HepG2 (cell line): ENCODE measurements at regions not wholly inside any gene's neighbourhood (a gene's known extent, or its start where the extent isn't known, plus 50 kb on each side); places are given as distances from the start of the nearest gene placed in this dataset.

Experiments used
- ATAC-seq: fragments of 200-7000 bp; cut with Tn5 transposase; 3 replicates; pipeline ENCODE4 v1.9.1; 2020; ENCODE audit warnings: mild to moderate bottlenecking, moderate library complexity
- BruUV-seq: library from RNA; stranded (reverse); fragments of 400-500 nt; replicated peaks from 2 replicates; lab custom pipeline; 2021; lab: Mats Ljungman, UMichigan
- CTCF ChIA-PET: fragments of 300-600 bp; formaldehyde crosslinking; extraction: SDS; loops from one replicate; lab custom pipeline; 2021; ENCODE audit warnings: low total read pairs, inconsistent platforms, low intra/inter-chr PET ratio; lab: Yijun Ruan, JAX
- POLR2A ChIA-PET: fragments of 350-600 bp; sonication (Branson Sonifier 250); formaldehyde crosslinking; loops from one replicate; lab custom pipeline; 2020; ENCODE audit warnings: antibody characterized with exemption, inconsistent platforms; lab: Yijun Ruan, JAX
- DNase-seq: peaks from one replicate; pipeline ENCODE4 v3.0.0-alpha.2; 2015; ENCODE audit warnings: low spot score
- FAIRE-seq: peaks from 3 replicates; lab custom pipeline; 2011; peaks lifted over from hg19 to GRCh38; lab: Jason Lieb, UNC
- H2AFZ ChIP-seq: one replicate; pipeline ENCODE4 v1.6.1; 2011; ENCODE audit warnings: low read length, inconsistent platforms
- H3K27ac ChIP-seq: fragments of 300-600 bp; 3 replicates; pipeline ENCODE4 v1.8.0; 2011; ENCODE audit warnings: mixed run types, mild to moderate bottlenecking, mixed read lengths, low read length, inconsistent platforms; ENCODE audit not compliant: insufficient read depth; ENCODE audit errors: extremely low read length
- H3K27me3 ChIP-seq, 2 experiments: fragments of 200-600 bp in 1 of 2; 2 replicates in 1 of 2; 3 replicates in 1 of 2; pipeline versions ENCODE4 v1.6.0 to v1.8.0; 2011; ENCODE audit warnings: low read length in 2 of 2, mild to moderate bottlenecking in 2 of 2, moderate library complexity in 2 of 2, inconsistent platforms in 1 of 2; ENCODE audit not compliant: insufficient read depth in 2 of 2, control insufficient read depth in 1 of 2
- H3K36me3 ChIP-seq, 2 experiments: fragments of 200-600 bp in 1 of 2; replicated peaks in 1 of 2; 2 replicates in 1 of 2; 3 replicates in 1 of 2; pipeline versions ENCODE4 v1.5.1 to v1.8.0; 2011; ENCODE audit warnings: low read length in 2 of 2, inconsistent platforms in 1 of 2; ENCODE audit not compliant: insufficient read depth in 2 of 2, control insufficient read depth in 1 of 2
- H3K4me1 ChIP-seq: 2 replicates; pipeline ENCODE4 v1.5.1; 2012; ENCODE audit warnings: low read length, inconsistent platforms; ENCODE audit not compliant: insufficient read depth
- H3K4me2 ChIP-seq: 2 replicates; pipeline ENCODE4 v1.6.0; 2011; ENCODE audit warnings: low read depth, low read length, inconsistent platforms
- H3K4me3 ChIP-seq, 3 experiments: fragments of 200-600 bp in 1 of 3; sonication (generic), shearing (Covaris generic) in 1 of 3; replicated peaks in 1 of 3; 2 replicates each; pipeline ENCODE4 v1.5.1; 2011 to 2016; ENCODE audit warnings: low read length in 3 of 3, inconsistent platforms in 2 of 3, low read depth in 2 of 3, mild to moderate bottlenecking in 2 of 3, control low read depth in 1 of 3, mixed read lengths in 1 of 3; ENCODE audit not compliant: insufficient read depth in 1 of 3
- H3K79me2 ChIP-seq: one replicate; pipeline ENCODE4 v1.6.1; 2011; ENCODE audit warnings: low read length, inconsistent platforms; ENCODE audit not compliant: insufficient read depth
- H3K9ac ChIP-seq: 2 replicates; pipeline ENCODE4 v1.6.0; 2011; ENCODE audit warnings: mild to moderate bottlenecking, low read depth, low read length, inconsistent platforms; ENCODE audit not compliant: insufficient read depth
- H3K9me3 ChIP-seq: 2 replicates; pipeline ENCODE4 v1.5.1; 2012; ENCODE audit warnings: mild to moderate bottlenecking, low read length
- H4K20me1 ChIP-seq: 2 replicates; pipeline ENCODE4 v1.6.0; 2011; ENCODE audit warnings: inconsistent platforms, mild to moderate bottlenecking, low read length, moderate library complexity; ENCODE audit not compliant: insufficient read depth
- CHD2 ChIP-seq: IDR thresholded peaks from 2 replicates; pipeline ENCODE4 v1.6.1; 2011; ENCODE audit warnings: low read depth, low read length, improper control_type of control experiment
- ELF3 ChIP-seq: IDR thresholded peaks from 2 replicates; pipeline ENCODE4 v1.6.1; 2016; ENCODE audit warnings: missing genetic modification reagents, missing compliant biosample characterization
- IRX3 ChIP-seq: sonication (generic); formaldehyde crosslinking; IDR thresholded peaks from 2 replicates; pipeline ENCODE4 v1.8.1; 2023; ENCODE audit warnings: mild to moderate bottlenecking, low read depth, missing genetic modification reagents, borderline replicate concordance
- SAP130 ChIP-seq: IDR thresholded peaks from 2 replicates; pipeline ENCODE4 v1.6.1; 2016; ENCODE audit warnings: low read depth
- SIN3B ChIP-seq: fragments of 150-350 bp; IDR thresholded peaks from 2 replicates; pipeline ENCODE4 v1.6.1; 2014; ENCODE audit warnings: low read length
- SMAD1 ChIP-seq: sonication (generic); formaldehyde crosslinking; IDR thresholded peaks from 2 replicates; pipeline ENCODE4 v1.4.0; 2020; ENCODE audit warnings: missing genetic modification reagents, low read depth, mild to moderate bottlenecking, borderline replicate concordance
- SMYD3 ChIP-seq: sonication (generic); formaldehyde crosslinking; IDR thresholded peaks from 2 replicates; pipeline ENCODE4 v1.8.1; 2023; ENCODE audit warnings: mild to moderate bottlenecking, missing genetic modification reagents
- ZNF207 ChIP-seq: fragments of 450-650 bp; IDR thresholded peaks from 2 replicates; pipeline ENCODE4 v1.6.1; 2016; ENCODE audit warnings: antibody characterized with exemption, borderline replicate concordance
- ZNF678 ChIP-seq: sonication (generic); formaldehyde crosslinking; IDR thresholded peaks from 2 replicates; pipeline ENCODE4 v1.4.0; 2020; ENCODE audit warnings: mild to moderate bottlenecking, missing genetic modification reagents
- ZNF703 ChIP-seq: sonication (generic); formaldehyde crosslinking; IDR thresholded peaks from 2 replicates; pipeline ENCODE4 v1.5.1; 2020; ENCODE audit warnings: missing genetic modification reagents, mild to moderate bottlenecking, moderate library complexity, borderline replicate concordance
- WGBS: methylation state at CpG from one replicate; pipeline ENCODE4 v1.1.6; 2017; ENCODE audit warnings: low lambda C conversion rate; 5-methylcytosine and 5-hydroxymethylcytosine counted together
- in situ Hi-C: cut with HindIII; loops from 2 replicates; pipeline ENCODE4 v1.10.0; 2017; ENCODE audit warnings: low pct_unique_long_range_greater_than_20kb; ENCODE audit not compliant: extremely low pct_ligation_motif_present
- intact Hi-C: fragments of 100-400 bp; cut with micrococcal nuclease; formaldehyde crosslinking; loops from one replicate; pipeline ENCODE4 v1.10.0; 2022; ENCODE audit not compliant: unreplicated experiment
- TF ChIP-seq, protein P1 (sequence below): sonication (generic); formaldehyde crosslinking; IDR thresholded peaks from 2 replicates; pipeline ENCODE4 v1.5.1; 2020; ENCODE audit warnings: mild to moderate bottlenecking, missing genetic modification reagents, moderate library complexity
- TF ChIP-seq, protein P2 (sequence below): IDR thresholded peaks from 2 replicates; pipeline ENCODE4 v1.6.1; 2016; ENCODE audit warnings: low read depth, borderline replicate concordance
- TF ChIP-seq, protein P3 (sequence below): IDR thresholded peaks from 2 replicates; pipeline ENCODE4 v1.4.0; 2020; ENCODE audit warnings: mild to moderate bottlenecking, missing genetic modification reagents

DNA sequence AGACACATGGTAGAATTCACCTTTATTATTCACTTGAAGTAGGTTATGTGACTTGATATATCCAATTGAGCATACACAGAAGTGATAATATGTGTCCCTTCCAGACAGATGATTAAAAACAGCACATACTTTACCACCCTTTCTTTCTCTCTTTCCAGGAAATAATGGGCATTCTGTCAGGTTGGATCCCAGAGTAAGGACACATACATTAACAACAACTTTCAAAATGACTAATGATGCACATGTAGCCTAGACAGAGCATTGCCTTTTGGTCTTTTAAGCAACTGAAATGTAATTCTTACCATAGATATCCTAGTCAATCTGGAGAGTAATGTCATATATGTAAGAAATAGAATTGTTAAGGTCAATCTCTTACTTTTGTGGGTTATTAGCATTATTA lies 1748.7 kb downstream of the EFNA5 start (continued):
- TF ChIP-seq ELF3 (CRISPR knock-in tag) (no peak), ZNF678 (CRISPR knock-in tag) (no peak), IRX3 (CRISPR knock-in tag) (no peak), SAP130 (no peak), SMAD1 (CRISPR knock-in tag) (no peak), ZNF207 (no peak), SMYD3 (no peak)
- TF ChIP-seq, protein P1, sequence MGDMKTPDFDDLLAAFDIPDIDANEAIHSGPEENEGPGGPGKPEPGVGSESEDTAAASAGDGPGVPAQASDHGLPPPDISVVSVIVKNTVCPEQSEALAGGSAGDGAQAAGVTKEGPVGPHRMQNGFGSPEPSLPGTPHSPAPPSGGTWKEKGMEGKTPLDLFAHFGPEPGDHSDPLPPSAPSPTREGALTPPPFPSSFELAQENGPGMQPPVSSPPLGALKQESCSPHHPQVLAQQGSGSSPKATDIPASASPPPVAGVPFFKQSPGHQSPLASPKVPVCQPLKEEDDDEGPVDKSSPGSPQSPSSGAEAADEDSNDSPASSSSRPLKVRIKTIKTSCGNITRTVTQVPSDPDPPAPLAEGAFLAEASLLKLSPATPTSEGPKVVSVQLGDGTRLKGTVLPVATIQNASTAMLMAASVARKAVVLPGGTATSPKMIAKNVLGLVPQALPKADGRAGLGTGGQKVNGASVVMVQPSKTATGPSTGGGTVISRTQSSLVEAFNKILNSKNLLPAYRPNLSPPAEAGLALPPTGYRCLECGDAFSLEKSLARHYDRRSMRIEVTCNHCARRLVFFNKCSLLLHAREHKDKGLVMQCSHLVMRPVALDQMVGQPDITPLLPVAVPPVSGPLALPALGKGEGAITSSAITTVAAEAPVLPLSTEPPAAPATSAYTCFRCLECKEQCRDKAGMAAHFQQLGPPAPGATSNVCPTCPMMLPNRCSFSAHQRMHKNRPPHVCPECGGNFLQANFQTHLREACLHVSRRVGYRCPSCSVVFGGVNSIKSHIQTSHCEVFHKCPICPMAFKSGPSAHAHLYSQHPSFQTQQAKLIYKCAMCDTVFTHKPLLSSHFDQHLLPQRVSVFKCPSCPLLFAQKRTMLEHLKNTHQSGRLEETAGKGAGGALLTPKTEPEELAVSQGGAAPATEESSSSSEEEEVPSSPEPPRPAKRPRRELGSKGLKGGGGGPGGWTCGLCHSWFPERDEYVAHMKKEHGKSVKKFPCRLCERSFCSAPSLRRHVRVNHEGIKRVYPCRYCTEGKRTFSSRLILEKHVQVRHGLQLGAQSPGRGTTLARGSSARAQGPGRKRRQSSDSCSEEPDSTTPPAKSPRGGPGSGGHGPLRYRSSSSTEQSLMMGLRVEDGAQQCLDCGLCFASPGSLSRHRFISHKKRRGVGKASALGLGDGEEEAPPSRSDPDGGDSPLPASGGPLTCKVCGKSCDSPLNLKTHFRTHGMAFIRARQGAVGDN (CRISPR knock-in tag) = no peak
- TF ChIP-seq, protein P2, sequence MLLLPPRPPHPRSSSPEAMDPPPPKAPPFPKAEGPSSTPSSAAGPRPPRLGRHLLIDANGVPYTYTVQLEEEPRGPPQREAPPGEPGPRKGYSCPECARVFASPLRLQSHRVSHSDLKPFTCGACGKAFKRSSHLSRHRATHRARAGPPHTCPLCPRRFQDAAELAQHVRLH (CRISPR knock-in tag) = no peak
- TF ChIP-seq, all 625 proteins: peak for 0

DNA sequence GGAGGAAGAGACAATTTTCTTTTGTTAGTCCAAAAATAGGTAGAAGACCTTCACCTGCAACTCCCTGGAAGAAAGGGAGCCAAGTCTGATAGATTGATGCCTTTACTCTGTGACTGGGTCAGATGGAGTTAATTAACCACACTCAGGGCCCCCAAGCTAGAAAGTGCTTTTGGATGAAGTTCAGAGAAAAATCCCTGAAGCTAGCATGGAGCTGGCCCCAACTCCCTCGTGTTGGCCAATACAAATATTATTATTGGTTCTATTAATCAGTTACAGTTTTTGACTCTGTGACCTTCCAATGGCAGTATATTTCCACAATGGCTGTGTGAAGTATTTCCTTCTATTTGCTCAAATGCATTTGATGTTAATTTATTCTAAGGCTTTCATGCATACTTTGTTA lies 1753.5 kb downstream of the EFNA5 start:
- ATAC-seq (no peak), FAIRE-seq (no peak), DNase-seq (no peak)
- Histone ChIP-seq H3K4me3 (no peak overlapping the region), H3K36me3 (no peaks in the 10 kb centered on the region), H3K27ac (no peak overlapping the region), H2AFZ (no peak overlapping the region), H3K27me3 (no peaks in the 10 kb centered on the region), H3K4me1 (no peaks in the 10 kb centered on the region), H3K9ac (no peak overlapping the region), H3K9me3 (no peaks in the 10 kb centered on the region), H4K20me1 (no peaks in the 10 kb centered on the region), H3K79me2 (no peaks in the 10 kb centered on the region), H3K4me2 (no peak overlapping the region)
- ChIA-PET CTCF (no interaction called here), POLR2A (no interaction called here)
- 0% methylated on average over 1 of the region's 1 CpG for WGBS
- intact Hi-C loops (no loop called here), in situ Hi-C loops (no loop called here)
- BruUV-seq = no TSS peak
- TF ChIP-seq SIN3B (no peak), CHD2 (no peak), ZNF703 (CRISPR knock-in tag) (no peak)
- TF ChIP-seq, protein P3, sequence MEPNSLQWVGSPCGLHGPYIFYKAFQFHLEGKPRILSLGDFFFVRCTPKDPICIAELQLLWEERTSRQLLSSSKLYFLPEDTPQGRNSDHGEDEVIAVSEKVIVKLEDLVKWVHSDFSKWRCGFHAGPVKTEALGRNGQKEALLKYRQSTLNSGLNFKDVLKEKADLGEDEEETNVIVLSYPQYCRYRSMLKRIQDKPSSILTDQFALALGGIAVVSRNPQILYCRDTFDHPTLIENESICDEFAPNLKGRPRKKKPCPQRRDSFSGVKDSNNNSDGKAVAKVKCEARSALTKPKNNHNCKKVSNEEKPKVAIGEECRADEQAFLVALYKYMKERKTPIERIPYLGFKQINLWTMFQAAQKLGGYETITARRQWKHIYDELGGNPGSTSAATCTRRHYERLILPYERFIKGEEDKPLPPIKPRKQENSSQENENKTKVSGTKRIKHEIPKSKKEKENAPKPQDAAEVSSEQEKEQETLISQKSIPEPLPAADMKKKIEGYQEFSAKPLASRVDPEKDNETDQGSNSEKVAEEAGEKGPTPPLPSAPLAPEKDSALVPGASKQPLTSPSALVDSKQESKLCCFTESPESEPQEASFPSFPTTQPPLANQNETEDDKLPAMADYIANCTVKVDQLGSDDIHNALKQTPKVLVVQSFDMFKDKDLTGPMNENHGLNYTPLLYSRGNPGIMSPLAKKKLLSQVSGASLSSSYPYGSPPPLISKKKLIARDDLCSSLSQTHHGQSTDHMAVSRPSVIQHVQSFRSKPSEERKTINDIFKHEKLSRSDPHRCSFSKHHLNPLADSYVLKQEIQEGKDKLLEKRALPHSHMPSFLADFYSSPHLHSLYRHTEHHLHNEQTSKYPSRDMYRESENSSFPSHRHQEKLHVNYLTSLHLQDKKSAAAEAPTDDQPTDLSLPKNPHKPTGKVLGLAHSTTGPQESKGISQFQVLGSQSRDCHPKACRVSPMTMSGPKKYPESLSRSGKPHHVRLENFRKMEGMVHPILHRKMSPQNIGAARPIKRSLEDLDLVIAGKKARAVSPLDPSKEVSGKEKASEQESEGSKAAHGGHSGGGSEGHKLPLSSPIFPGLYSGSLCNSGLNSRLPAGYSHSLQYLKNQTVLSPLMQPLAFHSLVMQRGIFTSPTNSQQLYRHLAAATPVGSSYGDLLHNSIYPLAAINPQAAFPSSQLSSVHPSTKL (CRISPR knock-in tag) = no peak
